ENCODE measurements at regions not wholly inside any gene's neighbourhood (a gene's known extent, or its start where the extent isn't known, plus 50 kb on each side); places are given as distances from the start of the nearest gene placed in this dataset.

DNA sequence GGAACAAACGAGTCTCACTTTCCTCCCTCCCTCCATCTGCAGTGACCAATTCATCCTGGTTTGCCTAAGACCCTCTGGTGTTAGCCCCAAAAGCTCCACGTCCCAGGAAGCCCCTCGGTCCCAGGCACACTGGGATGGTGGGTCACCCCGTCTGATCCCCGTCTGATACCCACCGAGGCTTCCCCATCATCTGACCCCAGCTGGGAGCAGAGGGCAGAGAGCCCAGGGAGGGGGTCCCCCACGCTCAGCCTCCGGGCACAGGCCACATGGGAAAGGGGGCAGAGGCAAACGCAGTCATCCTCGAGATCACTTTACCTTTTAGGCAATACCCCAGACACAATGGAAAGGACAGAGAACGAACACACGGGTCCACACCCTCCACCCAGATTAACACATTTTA lies 291.6 kb upstream of the PPP2R2D start:
- Mint-ChIP-seq H3K27ac (ENCODE audit: unreplicated experiment) (no peak overlapping the region), H3K4me3 (ENCODE audit: unreplicated experiment) (no peak overlapping the region), H3K36me3 (ENCODE audit: unreplicated experiment) (no peaks in the 10 kb centered on the region), H3K9me3 (ENCODE audit: unreplicated experiment) (peaks cover 1% of the 10 kb centered on the region), H3K27me3 (ENCODE audit: unreplicated experiment) (no peaks in the 10 kb centered on the region), H3K4me1 (ENCODE audit: low read depth, unreplicated experiment) (no peaks in the 10 kb centered on the region)
- TF ChIP-seq, protein P1, sequence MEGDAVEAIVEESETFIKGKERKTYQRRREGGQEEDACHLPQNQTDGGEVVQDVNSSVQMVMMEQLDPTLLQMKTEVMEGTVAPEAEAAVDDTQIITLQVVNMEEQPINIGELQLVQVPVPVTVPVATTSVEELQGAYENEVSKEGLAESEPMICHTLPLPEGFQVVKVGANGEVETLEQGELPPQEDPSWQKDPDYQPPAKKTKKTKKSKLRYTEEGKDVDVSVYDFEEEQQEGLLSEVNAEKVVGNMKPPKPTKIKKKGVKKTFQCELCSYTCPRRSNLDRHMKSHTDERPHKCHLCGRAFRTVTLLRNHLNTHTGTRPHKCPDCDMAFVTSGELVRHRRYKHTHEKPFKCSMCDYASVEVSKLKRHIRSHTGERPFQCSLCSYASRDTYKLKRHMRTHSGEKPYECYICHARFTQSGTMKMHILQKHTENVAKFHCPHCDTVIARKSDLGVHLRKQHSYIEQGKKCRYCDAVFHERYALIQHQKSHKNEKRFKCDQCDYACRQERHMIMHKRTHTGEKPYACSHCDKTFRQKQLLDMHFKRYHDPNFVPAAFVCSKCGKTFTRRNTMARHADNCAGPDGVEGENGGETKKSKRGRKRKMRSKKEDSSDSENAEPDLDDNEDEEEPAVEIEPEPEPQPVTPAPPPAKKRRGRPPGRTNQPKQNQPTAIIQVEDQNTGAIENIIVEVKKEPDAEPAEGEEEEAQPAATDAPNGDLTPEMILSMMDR (IDR thresholded peaks at IDR 0.05; ENCODE audit: partially characterized antibody, unreplicated experiment), result no peak
- no peak for DNase-seq

DNA sequence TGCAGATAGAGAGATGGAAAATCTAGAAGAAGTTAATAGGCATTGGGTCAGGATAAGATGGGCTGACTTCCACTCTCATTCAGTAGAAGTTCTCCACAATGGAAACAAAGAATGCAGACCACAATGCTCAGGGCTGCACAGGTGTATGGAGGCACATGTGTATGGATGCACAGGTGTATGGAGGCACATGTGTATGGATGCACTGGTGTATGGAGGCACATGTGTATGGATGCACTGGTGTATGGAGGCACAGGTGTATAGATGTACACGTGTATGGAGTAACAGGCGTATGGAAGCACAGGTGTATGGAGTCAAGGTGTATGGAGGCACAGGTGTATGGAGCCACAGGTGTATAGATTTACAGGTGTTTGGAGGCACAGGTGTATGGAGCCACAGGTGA lies 285.7 kb upstream of the PPP2R2D start:
- H3K9me3 Mint-ChIP-seq (ENCODE audit: unreplicated experiment), result peaks cover 1% of the 10 kb centered on the region
- no peak overlapping the region for H3K4me3 Mint-ChIP-seq (ENCODE audit: unreplicated experiment)
- TF ChIP-seq, protein P1 (IDR thresholded peaks at IDR 0.05; ENCODE audit: partially characterized antibody, unreplicated experiment), result no peak
- no peaks in the 10 kb centered on the region for H3K36me3 Mint-ChIP-seq (ENCODE audit: unreplicated experiment)
- peaks cover 3% of the 10 kb centered on the region for H3K27me3 Mint-ChIP-seq (ENCODE audit: unreplicated experiment)
- no peak for DNase-seq
- H3K4me1 Mint-ChIP-seq (ENCODE audit: low read depth, unreplicated experiment), result no peaks in the 10 kb centered on the region
- no peak overlapping the region for H3K27ac Mint-ChIP-seq (ENCODE audit: unreplicated experiment)

DNA sequence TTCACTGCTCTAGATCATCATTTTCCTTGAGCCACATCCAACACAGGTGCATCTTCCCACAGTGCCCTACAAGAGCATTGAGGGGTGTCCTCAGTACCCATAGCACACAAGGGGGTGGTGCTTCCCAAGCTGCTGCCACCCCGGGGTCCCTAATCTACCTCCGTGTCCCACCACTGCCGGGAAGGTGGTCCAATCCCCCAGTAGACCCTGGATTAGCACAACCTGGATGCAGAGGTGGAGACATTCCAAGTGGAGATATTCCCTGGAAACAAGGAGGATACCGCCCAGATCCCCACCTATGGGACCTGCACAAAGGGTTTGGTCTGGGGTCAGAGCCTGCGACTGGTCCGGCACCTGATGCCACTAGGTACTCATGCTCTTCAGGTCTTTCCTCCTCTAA lies 284.8 kb upstream of the PPP2R2D start:
- TF ChIP-seq, protein P1 (IDR thresholded peaks at IDR 0.05; ENCODE audit: partially characterized antibody, unreplicated experiment), result no peak
- peaks cover 3% of the 10 kb centered on the region for H3K27me3 Mint-ChIP-seq (ENCODE audit: unreplicated experiment)
- H3K27ac Mint-ChIP-seq (ENCODE audit: unreplicated experiment), result no peak overlapping the region
- H3K36me3 Mint-ChIP-seq (ENCODE audit: unreplicated experiment), result no peaks in the 10 kb centered on the region
- no peaks in the 10 kb centered on the region for H3K4me1 Mint-ChIP-seq (ENCODE audit: low read depth, unreplicated experiment)
- no peak overlapping the region for H3K4me3 Mint-ChIP-seq (ENCODE audit: unreplicated experiment)
- H3K9me3 Mint-ChIP-seq (ENCODE audit: unreplicated experiment), result peaks cover 3% of the 10 kb centered on the region
- no peak for DNase-seq

DNA sequence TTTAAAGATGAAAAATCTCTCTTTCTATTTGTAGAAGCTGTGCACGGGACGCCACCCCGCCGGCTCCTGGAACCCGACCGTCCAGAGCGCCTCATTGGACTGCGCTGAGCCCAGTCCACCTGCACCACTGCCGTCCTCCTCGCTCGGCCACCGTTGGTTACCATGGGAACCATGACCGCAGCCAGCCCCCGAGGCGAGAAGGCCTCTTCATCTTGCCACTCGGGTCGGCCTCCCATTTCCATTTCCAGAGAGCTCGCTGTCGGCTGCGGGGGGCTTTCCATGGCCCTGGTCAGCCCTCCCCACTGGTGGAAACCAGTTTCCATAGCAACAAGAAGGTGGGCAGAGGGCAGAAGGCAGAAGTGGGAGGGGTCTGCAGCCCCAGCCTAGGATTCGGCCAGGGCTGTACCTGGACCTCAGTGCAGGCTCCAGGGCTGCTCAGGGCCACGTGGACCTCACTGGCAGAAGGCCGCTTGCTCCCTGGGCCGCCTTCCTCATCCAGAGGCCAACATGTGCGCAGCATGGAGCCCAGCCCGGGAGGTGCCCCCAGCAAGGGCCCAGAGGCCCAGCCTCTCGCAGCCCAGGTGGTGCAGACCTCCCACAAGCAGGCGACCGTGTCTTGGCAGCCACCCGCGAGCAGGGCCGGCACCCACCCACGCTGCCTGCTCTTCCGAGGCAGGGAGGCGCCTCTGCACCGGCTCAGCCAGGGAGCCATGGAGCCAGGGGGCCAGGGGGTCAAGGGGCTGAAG lies 283.5 kb upstream of the PPP2R2D start:
- H3K9me3 Mint-ChIP-seq (ENCODE audit: unreplicated experiment), result peaks cover 5% of the 10 kb centered on the region
- peaks cover 3% of the 10 kb centered on the region for H3K27me3 Mint-ChIP-seq (ENCODE audit: unreplicated experiment)
- H3K4me3 Mint-ChIP-seq (ENCODE audit: unreplicated experiment), result no peak overlapping the region
- H3K27ac Mint-ChIP-seq (ENCODE audit: unreplicated experiment), result no peak overlapping the region
- H3K36me3 Mint-ChIP-seq (ENCODE audit: unreplicated experiment), result no peaks in the 10 kb centered on the region
- H3K4me1 Mint-ChIP-seq (ENCODE audit: low read depth, unreplicated experiment), result no peaks in the 10 kb centered on the region
- DNase-seq, result no peak
- TF ChIP-seq, protein P1 (IDR thresholded peaks at IDR 0.05; ENCODE audit: partially characterized antibody, unreplicated experiment), result no peak

DNA sequence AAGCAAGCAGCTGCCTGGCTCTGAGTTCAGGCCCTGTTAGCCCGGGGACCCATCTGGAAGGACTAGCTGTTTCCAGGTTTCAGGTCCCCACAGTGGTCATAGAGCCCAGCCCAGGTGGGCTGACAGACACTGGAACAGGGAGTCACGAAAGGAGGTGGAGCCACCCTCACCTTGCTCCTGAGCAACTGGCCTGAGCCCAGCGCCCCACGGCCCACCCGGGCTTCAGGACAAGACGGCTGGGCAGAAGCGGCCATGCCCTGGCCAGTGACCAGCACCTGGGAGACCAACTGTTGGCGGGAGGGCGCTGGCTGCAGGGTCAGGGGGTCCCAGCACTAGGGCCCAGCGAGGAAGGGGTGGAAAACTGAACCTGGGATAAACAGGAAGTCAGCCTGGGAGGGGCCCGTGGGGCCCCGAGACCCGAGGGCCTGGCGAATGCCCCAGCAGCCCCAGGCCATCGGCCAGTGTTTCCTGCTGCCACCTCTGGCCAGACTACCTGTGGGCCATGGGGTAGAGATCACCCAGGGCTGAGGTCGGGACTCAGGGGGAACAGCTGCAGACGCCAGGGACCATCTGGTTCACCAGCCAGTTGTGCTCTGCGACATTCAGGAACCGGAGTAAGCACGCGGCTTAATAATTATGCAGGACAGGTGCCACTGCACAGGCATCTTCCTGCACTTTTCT lies 282.1 kb upstream of the PPP2R2D start:
- Mint-ChIP-seq H3K36me3 (ENCODE audit: unreplicated experiment) (no peaks in the 10 kb centered on the region), H3K9me3 (ENCODE audit: unreplicated experiment) (peaks cover 8% of the 10 kb centered on the region), H3K27me3 (ENCODE audit: unreplicated experiment) (peaks cover 6% of the 10 kb centered on the region), H3K4me3 (ENCODE audit: unreplicated experiment) (no peak overlapping the region), H3K4me1 (ENCODE audit: low read depth, unreplicated experiment) (no peaks in the 10 kb centered on the region), H3K27ac (ENCODE audit: unreplicated experiment) (no peak overlapping the region)
- TF ChIP-seq, protein P1 (IDR thresholded peaks at IDR 0.05; ENCODE audit: partially characterized antibody, unreplicated experiment), result no peak
- no peak for DNase-seq
